ENCODE measurements at regions not wholly inside any gene's neighbourhood (a gene's known extent, or its start where the extent isn't known, plus 50 kb on each side); places are given as distances from the start of the nearest gene placed in this dataset.

DNA sequence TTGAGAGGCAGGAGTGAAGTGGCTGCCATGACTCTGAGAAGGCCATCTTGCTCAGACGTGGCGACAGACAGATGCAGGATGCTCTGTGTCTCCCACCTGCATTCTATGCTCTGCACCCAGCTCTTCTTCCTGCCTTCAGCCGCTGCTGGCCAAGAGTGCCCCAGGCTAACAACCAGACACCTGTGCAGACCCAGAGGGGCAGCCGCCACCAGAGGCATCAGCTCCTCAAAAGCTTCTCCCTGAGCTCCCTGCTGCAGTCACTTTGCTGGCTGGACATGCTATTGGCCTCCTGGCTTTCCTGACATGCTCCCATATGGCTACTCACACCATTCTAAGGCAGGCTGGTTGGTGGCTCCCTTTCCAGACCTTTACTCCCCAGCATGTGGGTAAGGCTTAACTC is 70.6 kb upstream of the GRB10 start:
- no peaks in the 10 kb centered on the region for H3K27me3 ChIP-seq (ENCODE audit: insufficient read depth, poor library complexity, severe bottlenecking)
- no peak overlapping the region for H3K27ac ChIP-seq (replicated peaks)
- DNase-seq (ENCODE audit: low read depth in 1 of 2, low spot score in 1 of 2), result no peak
- no peak overlapping the region for H3K4me3 ChIP-seq (replicated peaks; ENCODE audit: insufficient read depth, low read length)
- TF ChIP-seq POLR2AphosphoS5 (IDR thresholded peaks at IDR 0.05; ENCODE audit: low read depth) (no peak), SPI1 (IDR thresholded peaks at IDR 0.05; ENCODE audit: borderline replicate concordance, low read depth) (no peak), GABPA (IDR thresholded peaks at IDR 0.05; ENCODE audit: low read depth) (no peak)
- TF ChIP-seq, protein P1, sequence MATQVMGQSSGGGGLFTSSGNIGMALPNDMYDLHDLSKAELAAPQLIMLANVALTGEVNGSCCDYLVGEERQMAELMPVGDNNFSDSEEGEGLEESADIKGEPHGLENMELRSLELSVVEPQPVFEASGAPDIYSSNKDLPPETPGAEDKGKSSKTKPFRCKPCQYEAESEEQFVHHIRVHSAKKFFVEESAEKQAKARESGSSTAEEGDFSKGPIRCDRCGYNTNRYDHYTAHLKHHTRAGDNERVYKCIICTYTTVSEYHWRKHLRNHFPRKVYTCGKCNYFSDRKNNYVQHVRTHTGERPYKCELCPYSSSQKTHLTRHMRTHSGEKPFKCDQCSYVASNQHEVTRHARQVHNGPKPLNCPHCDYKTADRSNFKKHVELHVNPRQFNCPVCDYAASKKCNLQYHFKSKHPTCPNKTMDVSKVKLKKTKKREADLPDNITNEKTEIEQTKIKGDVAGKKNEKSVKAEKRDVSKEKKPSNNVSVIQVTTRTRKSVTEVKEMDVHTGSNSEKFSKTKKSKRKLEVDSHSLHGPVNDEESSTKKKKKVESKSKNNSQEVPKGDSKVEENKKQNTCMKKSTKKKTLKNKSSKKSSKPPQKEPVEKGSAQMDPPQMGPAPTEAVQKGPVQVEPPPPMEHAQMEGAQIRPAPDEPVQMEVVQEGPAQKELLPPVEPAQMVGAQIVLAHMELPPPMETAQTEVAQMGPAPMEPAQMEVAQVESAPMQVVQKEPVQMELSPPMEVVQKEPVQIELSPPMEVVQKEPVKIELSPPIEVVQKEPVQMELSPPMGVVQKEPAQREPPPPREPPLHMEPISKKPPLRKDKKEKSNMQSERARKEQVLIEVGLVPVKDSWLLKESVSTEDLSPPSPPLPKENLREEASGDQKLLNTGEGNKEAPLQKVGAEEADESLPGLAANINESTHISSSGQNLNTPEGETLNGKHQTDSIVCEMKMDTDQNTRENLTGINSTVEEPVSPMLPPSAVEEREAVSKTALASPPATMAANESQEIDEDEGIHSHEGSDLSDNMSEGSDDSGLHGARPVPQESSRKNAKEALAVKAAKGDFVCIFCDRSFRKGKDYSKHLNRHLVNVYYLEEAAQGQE (IDR thresholded peaks at IDR 0.05; ENCODE audit: insufficient replicate concordance, low read depth), result no peak
- TF ChIP-seq, protein P2, sequence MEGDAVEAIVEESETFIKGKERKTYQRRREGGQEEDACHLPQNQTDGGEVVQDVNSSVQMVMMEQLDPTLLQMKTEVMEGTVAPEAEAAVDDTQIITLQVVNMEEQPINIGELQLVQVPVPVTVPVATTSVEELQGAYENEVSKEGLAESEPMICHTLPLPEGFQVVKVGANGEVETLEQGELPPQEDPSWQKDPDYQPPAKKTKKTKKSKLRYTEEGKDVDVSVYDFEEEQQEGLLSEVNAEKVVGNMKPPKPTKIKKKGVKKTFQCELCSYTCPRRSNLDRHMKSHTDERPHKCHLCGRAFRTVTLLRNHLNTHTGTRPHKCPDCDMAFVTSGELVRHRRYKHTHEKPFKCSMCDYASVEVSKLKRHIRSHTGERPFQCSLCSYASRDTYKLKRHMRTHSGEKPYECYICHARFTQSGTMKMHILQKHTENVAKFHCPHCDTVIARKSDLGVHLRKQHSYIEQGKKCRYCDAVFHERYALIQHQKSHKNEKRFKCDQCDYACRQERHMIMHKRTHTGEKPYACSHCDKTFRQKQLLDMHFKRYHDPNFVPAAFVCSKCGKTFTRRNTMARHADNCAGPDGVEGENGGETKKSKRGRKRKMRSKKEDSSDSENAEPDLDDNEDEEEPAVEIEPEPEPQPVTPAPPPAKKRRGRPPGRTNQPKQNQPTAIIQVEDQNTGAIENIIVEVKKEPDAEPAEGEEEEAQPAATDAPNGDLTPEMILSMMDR (IDR thresholded peaks at IDR 0.05; ENCODE audit: insufficient read depth, low read length), result no peak

DNA sequence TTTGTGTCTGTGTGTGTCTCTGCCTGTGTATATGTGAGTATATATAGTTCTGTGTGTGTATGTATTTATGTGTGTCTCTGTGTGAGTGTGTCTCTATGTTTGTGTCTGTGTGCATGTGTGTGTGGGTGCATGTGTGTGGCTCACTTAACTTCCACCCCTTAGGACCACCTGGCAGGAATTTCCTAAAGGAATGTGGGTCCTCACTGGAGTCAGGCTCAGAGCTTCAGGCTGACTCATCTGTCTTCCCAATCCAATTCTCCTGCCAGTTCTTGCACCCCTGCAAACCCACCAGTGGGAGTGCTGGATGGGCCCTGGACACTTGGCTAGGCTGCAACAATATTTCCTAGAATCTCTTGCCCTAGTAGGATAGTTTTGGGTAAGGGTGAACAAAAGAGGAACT is 70.2 kb upstream of the GRB10 start:
- H3K4me3 ChIP-seq (replicated peaks; ENCODE audit: insufficient read depth, low read length), result no peak overlapping the region
- no peak for DNase-seq (ENCODE audit: low read depth in 1 of 2, low spot score in 1 of 2)
- H3K27me3 ChIP-seq (ENCODE audit: insufficient read depth, poor library complexity, severe bottlenecking), result no peaks in the 10 kb centered on the region
- H3K27ac ChIP-seq (replicated peaks), result no peak overlapping the region
- TF ChIP-seq GABPA (IDR thresholded peaks at IDR 0.05; ENCODE audit: low read depth), result no peak
- TF ChIP-seq, protein P1 (IDR thresholded peaks at IDR 0.05; ENCODE audit: insufficient replicate concordance, low read depth), result no peak
- TF ChIP-seq, protein P2 (IDR thresholded peaks at IDR 0.05; ENCODE audit: insufficient read depth, low read length), result no peak
- no peak for TF ChIP-seq POLR2AphosphoS5 (IDR thresholded peaks at IDR 0.05; ENCODE audit: low read depth)

DNA sequence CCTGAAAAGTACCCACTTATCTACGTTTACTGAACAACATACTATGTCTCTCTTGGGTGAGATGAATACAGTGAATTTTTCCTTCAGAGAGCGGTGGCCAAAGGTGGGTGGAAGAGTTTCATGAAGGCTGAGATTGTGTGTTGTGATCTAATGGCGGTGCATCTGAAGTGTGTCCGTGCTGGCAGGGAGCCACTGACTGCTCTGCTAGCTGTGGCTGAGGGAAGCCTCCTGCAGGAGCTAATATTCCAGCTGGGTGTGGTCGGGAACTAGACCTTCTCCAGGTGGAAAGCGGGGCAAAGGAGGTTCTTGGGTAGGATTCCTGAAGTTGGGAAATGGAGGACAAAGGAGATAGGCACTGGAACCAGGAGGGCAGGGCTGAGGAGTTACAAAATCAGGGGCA is 69.2 kb upstream of the GRB10 start:
- no peak for DNase-seq (ENCODE audit: low read depth in 1 of 2, low spot score in 1 of 2)
- TF ChIP-seq, protein P1 (IDR thresholded peaks at IDR 0.05; ENCODE audit: insufficient replicate concordance, low read depth), result no peak
- no peak for TF ChIP-seq POLR2AphosphoS5 (IDR thresholded peaks at IDR 0.05; ENCODE audit: low read depth)
- TF ChIP-seq, protein P2 (IDR thresholded peaks at IDR 0.05; ENCODE audit: insufficient read depth, low read length), result no peak
- TF ChIP-seq SPI1 (IDR thresholded peaks at IDR 0.05; ENCODE audit: borderline replicate concordance, low read depth), result no peak
- no peak for TF ChIP-seq GABPA (IDR thresholded peaks at IDR 0.05; ENCODE audit: low read depth)
- Histone ChIP-seq H3K27ac (replicated peaks) (no peak overlapping the region), H3K27me3 (ENCODE audit: insufficient read depth, poor library complexity, severe bottlenecking) (no peaks in the 10 kb centered on the region), H3K4me3 (replicated peaks; ENCODE audit: insufficient read depth, low read length) (no peak overlapping the region)
